Muscle layer of colon (tissue), 2 donors: ENCODE measurements at regions not wholly inside any gene's neighbourhood (a gene's known extent, or its start where the extent isn't known, plus 50 kb on each side); places are given as distances from the start of the nearest gene placed in this dataset.

Experiments
- H3K27ac ChIP-seq: one replicate; pipeline ENCODE4 v1.7.0; 2013; ENCODE audit warnings: low read depth, mild to moderate bottlenecking, low read length, moderate library complexity
- H3K27me3 ChIP-seq, 2 donors: one replicate each; pipeline ENCODE4 v1.7.0; 2013; ENCODE audit warnings: low read length in 2 of 2, mild to moderate bottlenecking in 2 of 2; ENCODE audit not compliant: insufficient read depth in 2 of 2, control insufficient read depth in 1 of 2
- H3K36me3 ChIP-seq: one replicate; pipeline ENCODE4 v1.7.0; 2013; ENCODE audit warnings: mild to moderate bottlenecking, low read length; ENCODE audit not compliant: insufficient read depth
- H3K4me1 ChIP-seq: one replicate; pipeline ENCODE4 v1.7.0; 2013; ENCODE audit warnings: mild to moderate bottlenecking, low read length; ENCODE audit not compliant: insufficient read depth
- H3K4me3 ChIP-seq, 2 donors: one replicate each; pipeline ENCODE4 v1.7.0; 2013; ENCODE audit warnings: low read length in 2 of 2, low read depth in 1 of 2, mild to moderate bottlenecking in 1 of 2, moderate library complexity in 1 of 2
- H3K9ac ChIP-seq: one replicate; pipeline ENCODE4 v1.7.0; 2013; ENCODE audit warnings: low read length
- H3K9me3 ChIP-seq: one replicate; pipeline ENCODE4 v1.7.0; 2013; ENCODE audit warnings: mild to moderate bottlenecking, low read length
- donor health status: abdominal sarcoma.
- donor health status: Adenocarcinoma of cecum.

DNA sequence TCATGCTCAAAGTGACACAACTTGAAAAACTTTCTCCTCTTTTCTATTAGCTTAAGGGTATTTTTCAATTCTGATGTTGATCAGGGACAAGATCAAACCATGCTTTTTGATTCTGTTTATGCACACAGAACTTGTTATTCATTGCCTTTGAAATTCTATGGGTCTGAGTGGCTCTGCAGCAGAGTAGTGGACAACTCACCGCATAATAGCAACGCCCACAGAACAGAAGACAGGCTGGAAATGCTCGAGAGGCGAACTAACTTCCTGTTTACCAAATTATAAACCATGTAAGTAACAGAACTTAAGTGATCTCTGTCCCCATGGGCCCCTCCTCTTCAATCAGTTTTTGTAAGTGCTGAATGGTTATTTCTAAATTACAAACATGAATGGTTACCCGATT, 131.2 kb downstream of the CBLN2 start:
- no peak overlapping the region for H3K27ac ChIP-seq
- no peaks in the 10 kb centered on the region for H3K36me3 ChIP-seq
- H3K9ac ChIP-seq = no peak overlapping the region
- H3K4me1 ChIP-seq = no peaks in the 10 kb centered on the region
- H3K9me3 ChIP-seq = no peaks in the 10 kb centered on the region
- no peaks in the 10 kb centered on the region for H3K27me3 ChIP-seq
- H3K4me3 ChIP-seq = no peak overlapping the region

DNA sequence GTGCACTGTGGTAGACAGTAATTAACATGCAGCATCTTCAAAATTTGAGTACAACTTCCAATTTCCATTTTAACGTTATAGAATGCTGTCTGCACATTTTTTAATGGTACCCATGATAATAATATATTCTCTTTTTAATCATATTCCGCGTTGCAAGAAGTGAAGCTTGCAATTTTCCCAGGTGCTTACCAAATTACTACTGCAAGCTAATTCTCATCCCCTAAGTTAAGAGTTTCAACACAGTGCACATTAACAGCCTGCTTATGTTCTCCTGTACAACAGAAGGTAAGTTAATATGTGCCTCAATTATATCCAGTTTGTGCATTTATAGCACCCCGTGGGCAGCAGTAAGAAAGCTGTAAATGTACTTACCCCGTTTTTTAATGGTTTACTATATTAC, 132.9 kb downstream of the CBLN2 start:
- Histone ChIP-seq H3K36me3 (no peaks in the 10 kb centered on the region), H3K27ac (no peak overlapping the region), H3K4me3 (no peak overlapping the region), H3K27me3 (no peaks in the 10 kb centered on the region), H3K9me3 (no peaks in the 10 kb centered on the region), H3K9ac (no peak overlapping the region), H3K4me1 (no peaks in the 10 kb centered on the region)

DNA sequence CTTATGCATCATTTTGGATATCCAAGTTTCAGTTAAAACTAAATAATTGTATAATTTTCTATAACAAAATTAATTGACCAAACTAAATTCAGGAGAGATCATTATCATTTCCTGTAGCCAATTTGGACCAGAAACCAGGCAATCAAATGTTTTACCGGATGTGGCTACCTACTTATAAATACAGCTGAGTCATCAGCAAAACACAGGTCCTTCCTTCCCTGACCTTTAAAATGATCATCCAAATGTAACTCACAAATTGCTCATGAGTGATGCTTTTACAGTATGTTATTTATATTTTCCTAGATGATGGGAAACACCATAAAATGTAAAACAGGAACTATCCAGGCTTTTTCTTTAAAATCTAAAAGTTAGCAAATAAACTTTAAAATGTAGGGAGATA, 133.7 kb downstream of the CBLN2 start:
- Histone ChIP-seq H3K4me3 (no peak overlapping the region), H3K9me3 (no peaks in the 10 kb centered on the region)

DNA sequence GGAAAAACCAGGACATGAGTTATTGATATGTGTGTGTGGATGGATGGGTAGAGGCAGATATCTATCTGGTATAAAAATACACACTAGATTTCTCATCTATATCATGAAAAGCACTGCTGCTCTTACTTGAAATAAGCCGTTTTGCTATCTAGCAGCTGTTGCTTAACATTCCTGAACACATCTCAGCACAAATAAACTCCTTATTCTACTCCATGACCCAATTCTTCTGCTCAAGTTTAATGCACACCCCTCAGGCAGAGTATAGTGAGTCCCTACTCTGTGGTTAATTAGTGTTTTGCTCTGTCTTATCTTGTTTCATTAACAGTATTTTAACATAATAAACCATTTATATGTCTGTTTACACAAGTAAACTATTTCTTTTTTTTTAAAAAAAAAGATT, 134.2 kb downstream of the CBLN2 start:
- Histone ChIP-seq H3K27me3 (no peaks in the 10 kb centered on the region), H3K4me3 (no peak overlapping the region), H3K9me3 (no peaks in the 10 kb centered on the region), H3K27ac (no peak overlapping the region), H3K4me1 (no peaks in the 10 kb centered on the region), H3K36me3 (no peaks in the 10 kb centered on the region), H3K9ac (no peak overlapping the region)

More for the DNA sequence above, 133.7 kb downstream of the CBLN2 start:
- no peaks in the 10 kb centered on the region for H3K4me1 ChIP-seq
- no peak overlapping the region for H3K9ac ChIP-seq
- no peaks in the 10 kb centered on the region for H3K27me3 ChIP-seq
- no peaks in the 10 kb centered on the region for H3K36me3 ChIP-seq
- H3K27ac ChIP-seq = no peak overlapping the region

DNA sequence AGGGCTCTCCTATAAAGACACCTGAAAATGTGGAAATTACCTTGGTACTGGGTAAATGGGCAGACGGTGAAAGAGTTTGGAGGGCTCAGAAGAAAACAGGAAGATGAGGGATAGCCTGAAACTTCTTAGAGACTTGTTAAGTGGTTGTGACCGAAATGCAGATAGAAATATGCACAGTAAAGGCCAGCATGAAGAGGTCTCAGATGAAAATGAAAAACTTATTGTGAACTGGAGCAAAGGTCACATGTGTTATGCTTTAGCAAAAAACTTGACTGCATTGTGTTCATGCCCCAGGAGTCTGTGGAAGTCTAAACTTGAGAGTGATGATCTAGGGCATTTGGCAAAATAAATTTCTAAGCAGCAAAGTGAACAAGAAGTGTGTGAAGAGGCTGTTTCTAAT, 137.1 kb downstream of the CBLN2 start:
- H3K4me3 ChIP-seq = no peak overlapping the region
- no peak overlapping the region for H3K27ac ChIP-seq
- H3K27me3 ChIP-seq = no peaks in the 10 kb centered on the region
- H3K9ac ChIP-seq = no peak overlapping the region
- H3K4me1 ChIP-seq = no peaks in the 10 kb centered on the region
- H3K9me3 ChIP-seq = no peaks in the 10 kb centered on the region
- no peaks in the 10 kb centered on the region for H3K36me3 ChIP-seq

DNA sequence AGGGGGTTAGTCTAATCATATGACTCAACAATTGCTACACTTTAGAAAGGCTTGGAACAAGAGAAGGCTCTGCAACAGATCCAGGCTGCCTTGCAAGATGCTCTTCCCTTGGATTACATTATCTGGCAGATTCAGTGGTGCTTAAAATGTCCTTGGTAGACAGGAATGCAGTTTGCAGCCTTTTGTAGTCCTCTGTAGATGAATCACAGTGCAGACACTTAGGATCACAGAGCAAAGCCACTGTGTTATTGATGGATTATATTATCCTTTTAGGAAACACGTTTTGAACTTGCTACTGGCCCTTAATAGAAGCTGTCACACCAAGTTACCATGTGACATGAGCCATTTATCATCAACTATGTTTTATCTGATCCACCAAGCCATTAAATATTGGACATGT, 152.2 kb downstream of the CBLN2 start:
- Histone ChIP-seq H3K27ac (no peak overlapping the region), H3K27me3 (no peaks in the 10 kb centered on the region)

DNA sequence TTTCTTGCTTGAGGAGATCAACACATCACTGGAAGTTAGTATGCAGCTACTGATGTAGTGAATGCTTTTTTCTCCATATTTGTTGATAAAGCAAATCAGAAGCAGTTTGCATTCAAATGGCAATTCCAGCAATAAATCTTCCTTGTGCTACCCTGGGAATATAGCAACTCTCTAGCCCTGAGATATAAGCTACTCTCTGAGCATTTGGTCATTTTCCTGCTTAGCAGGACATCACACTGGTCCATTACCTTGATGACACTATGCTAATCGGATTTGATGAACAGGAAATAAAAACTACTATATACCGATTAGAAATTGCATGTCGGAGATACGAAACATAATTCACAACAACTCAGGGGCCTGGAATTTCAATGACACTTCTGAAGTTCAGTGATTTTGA, 152.7 kb downstream of the CBLN2 start:
- no peak overlapping the region for H3K27ac ChIP-seq
- H3K9me3 ChIP-seq = no peaks in the 10 kb centered on the region
- no peaks in the 10 kb centered on the region for H3K4me1 ChIP-seq
- H3K4me3 ChIP-seq = no peak overlapping the region
- no peaks in the 10 kb centered on the region for H3K36me3 ChIP-seq
- no peaks in the 10 kb centered on the region for H3K27me3 ChIP-seq
- no peak overlapping the region for H3K9ac ChIP-seq

More for the DNA sequence above, 152.2 kb downstream of the CBLN2 start:
- Histone ChIP-seq H3K4me3 (no peak overlapping the region), H3K9me3 (no peaks in the 10 kb centered on the region), H3K36me3 (no peaks in the 10 kb centered on the region), H3K4me1 (no peaks in the 10 kb centered on the region), H3K9ac (no peak overlapping the region)

DNA sequence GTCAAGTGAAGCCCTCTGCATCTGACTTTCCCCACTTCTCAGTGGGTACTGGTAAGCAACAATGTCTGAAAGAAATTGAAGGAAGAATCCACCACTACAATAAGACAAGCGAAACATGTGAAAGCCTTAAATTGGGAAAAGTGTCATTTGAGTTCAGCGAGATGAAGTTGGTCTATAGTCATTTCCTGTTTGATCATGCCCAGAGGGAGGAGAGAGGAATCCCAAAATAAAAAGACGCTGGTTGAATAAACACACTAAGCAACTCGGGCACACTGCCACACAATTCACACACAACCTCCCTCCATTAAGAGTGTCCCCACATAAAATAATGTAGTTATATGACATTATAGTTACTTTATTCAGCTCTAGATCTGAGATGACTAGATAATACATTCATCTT, 166.1 kb downstream of the CBLN2 start:
- Histone ChIP-seq H3K27ac (no peak overlapping the region), H3K27me3 (no peaks in the 10 kb centered on the region), H3K9me3 (no peaks in the 10 kb centered on the region), H3K4me3 (no peak overlapping the region), H3K4me1 (no peaks in the 10 kb centered on the region), H3K36me3 (no peaks in the 10 kb centered on the region), H3K9ac (no peak overlapping the region)

DNA sequence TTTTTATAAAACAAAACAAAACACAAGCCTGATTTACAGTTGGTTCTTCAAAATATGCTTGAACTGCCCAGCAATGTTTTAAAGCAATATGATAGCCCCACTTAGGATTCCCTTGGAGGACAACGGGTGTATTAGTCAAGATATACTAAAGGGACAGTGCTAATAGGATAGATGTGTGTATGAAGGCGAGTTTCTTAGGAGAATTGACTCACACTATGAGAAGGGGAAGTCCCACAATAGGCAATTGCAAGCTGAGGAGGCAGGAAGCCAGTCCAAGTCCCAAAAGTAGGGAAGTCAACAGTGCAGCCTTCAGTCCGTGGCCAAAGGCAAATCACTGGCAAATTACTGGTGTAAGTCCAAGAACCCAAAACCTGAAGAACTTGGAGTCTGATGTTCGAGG, 167.9 kb downstream of the CBLN2 start:
- H3K9ac ChIP-seq = no peak overlapping the region
- no peak overlapping the region for H3K27ac ChIP-seq
- H3K36me3 ChIP-seq = no peaks in the 10 kb centered on the region
- no peaks in the 10 kb centered on the region for H3K9me3 ChIP-seq
- H3K4me1 ChIP-seq = no peaks in the 10 kb centered on the region
- no peaks in the 10 kb centered on the region for H3K27me3 ChIP-seq
- H3K4me3 ChIP-seq = no peak overlapping the region

DNA sequence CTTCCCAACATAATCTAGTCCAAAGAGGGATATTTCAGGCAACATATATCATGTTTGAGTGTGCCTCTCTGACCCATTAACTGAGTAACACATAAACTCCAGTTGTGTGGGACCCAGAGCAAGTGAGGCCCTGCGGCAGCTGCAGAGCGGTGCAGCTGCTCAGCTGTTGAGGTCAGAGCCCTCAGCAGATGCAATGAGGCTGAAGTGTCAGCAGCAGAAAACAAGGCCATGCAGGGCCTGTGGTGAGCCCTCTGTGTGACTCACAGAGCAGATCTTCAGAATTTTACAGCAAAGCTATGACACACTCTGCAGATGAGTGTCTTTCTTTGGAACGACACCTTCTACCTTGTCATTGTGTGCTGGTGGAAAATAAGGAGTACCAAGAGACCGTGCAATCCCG, 168.5 kb downstream of the CBLN2 start:
- no peaks in the 10 kb centered on the region for H3K36me3 ChIP-seq
- no peak overlapping the region for H3K4me3 ChIP-seq
- H3K9ac ChIP-seq = no peak overlapping the region
- no peaks in the 10 kb centered on the region for H3K27me3 ChIP-seq
- H3K9me3 ChIP-seq = no peaks in the 10 kb centered on the region
- no peaks in the 10 kb centered on the region for H3K4me1 ChIP-seq
- H3K27ac ChIP-seq = no peak overlapping the region

DNA sequence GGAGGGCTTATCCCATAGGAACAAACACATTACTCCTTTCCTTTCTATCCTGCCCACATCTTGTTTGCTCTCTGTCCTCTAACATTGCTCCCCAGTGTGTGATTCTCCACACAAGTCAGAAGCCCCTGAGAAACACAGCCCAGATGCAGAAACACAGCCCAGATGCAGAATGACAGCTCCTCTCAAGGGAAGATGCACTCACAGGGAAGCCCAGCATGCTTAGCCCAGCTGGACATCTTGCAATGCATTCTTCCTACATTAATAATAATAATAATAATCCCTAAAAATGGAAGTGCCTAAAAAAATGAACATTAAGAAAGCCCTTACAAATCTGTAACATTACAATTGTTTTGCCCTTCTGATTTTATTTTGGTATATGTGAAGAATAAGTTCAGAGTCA, 172.1 kb downstream of the CBLN2 start:
- no peaks in the 10 kb centered on the region for H3K27me3 ChIP-seq
- no peaks in the 10 kb centered on the region for H3K4me1 ChIP-seq
- no peak overlapping the region for H3K9ac ChIP-seq
- no peak overlapping the region for H3K4me3 ChIP-seq
- H3K27ac ChIP-seq = no peak overlapping the region
- H3K36me3 ChIP-seq = no peaks in the 10 kb centered on the region
- H3K9me3 ChIP-seq = no peaks in the 10 kb centered on the region

DNA sequence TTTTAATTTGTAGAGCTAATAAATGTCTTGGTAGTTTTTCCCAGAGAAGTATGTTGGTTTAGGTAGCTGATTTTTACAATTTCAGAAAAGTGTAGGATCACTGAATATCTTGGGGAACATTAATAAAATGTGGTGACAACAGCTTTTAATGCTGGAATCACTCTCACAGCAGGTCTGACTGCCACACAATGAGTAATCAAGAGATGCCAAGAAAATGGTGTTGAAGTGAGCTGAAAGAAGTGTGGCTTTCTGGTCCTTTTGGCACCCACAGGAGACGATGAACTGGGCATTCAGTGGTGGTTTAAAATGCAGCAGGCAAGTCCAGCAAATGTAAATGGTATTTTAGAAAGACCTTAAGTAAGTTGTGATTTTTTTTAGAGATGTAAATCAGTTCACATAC, 175.8 kb downstream of the CBLN2 start:
- Histone ChIP-seq H3K4me1 (no peaks in the 10 kb centered on the region), H3K36me3 (no peaks in the 10 kb centered on the region), H3K27ac (no peak overlapping the region), H3K9me3 (no peaks in the 10 kb centered on the region), H3K9ac (no peak overlapping the region), H3K27me3 (no peaks in the 10 kb centered on the region), H3K4me3 (no peak overlapping the region)
